Mucosa of stomach (tissue), 1 donor: ENCODE measurements at regions not wholly inside any gene's neighbourhood (a gene's known extent, or its start where the extent isn't known, plus 50 kb on each side); places are given as distances from the start of the nearest gene placed in this dataset.

Source experiments
- H3K27me3 ChIP-seq: one replicate; pipeline ENCODE4 v1.7.0; 2013; ENCODE audit warnings: mild to moderate bottlenecking, low read length; ENCODE audit not compliant: control insufficient read depth, insufficient read depth
- H3K36me3 ChIP-seq: one replicate; pipeline ENCODE4 v1.7.0; 2013; ENCODE audit warnings: low read length; ENCODE audit not compliant: control insufficient read depth, insufficient read depth
- H3K4me1 ChIP-seq: one replicate; pipeline ENCODE4 v1.7.0; 2013; ENCODE audit warnings: mild to moderate bottlenecking, low read length; ENCODE audit not compliant: control insufficient read depth, insufficient read depth
- H3K4me3 ChIP-seq: one replicate; pipeline ENCODE4 v1.7.0; 2013; ENCODE audit warnings: low read length
- H3K9ac ChIP-seq: one replicate; pipeline ENCODE4 v1.7.0; 2013; ENCODE audit warnings: mild to moderate bottlenecking, low read length, moderate library complexity
- H3K9me3 ChIP-seq: one replicate; pipeline ENCODE4 v1.7.0; 2013; ENCODE audit warnings: mild to moderate bottlenecking, low read length, moderate library complexity; ENCODE audit not compliant: control insufficient read depth
- donor health status: Pancreatic carcinoma.

DNA sequence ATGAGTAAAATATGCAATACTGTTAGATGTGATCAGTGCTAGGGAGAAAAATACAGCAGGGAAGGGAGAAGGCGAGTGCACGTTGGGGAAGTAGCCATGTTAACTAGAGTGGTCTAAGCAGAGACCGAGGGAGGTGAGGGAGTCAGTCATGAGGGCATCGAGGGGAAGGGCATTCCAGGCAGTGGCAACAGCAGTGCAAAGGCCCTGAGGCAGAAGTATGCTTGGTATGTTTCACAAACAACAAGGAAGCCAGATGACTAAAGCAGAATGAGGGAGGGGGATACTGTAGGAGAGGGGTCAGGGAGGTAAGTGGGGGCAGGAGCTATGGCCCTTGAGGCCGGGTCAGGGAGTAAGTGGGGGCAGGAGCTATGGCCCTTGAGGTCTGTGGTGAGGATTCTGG lies 123.3 kb upstream of the BOD1 start:
- no peaks in the 10 kb centered on the region for H3K27me3 ChIP-seq
- H3K9me3 ChIP-seq = no peaks in the 10 kb centered on the region
- no peak overlapping the region for H3K4me3 ChIP-seq
- H3K4me1 ChIP-seq = peaks cover 7% of the 10 kb centered on the region
- H3K9ac ChIP-seq = no peak overlapping the region
- no peaks in the 10 kb centered on the region for H3K36me3 ChIP-seq

GRCh38 chr5:173740400-173740799 lies 124.0 kb upstream of the BOD1 start:
- H3K4me1 ChIP-seq = peaks cover 7% of the 10 kb centered on the region
- no peaks in the 10 kb centered on the region for H3K36me3 ChIP-seq
- H3K9ac ChIP-seq = no peak overlapping the region

DNA sequence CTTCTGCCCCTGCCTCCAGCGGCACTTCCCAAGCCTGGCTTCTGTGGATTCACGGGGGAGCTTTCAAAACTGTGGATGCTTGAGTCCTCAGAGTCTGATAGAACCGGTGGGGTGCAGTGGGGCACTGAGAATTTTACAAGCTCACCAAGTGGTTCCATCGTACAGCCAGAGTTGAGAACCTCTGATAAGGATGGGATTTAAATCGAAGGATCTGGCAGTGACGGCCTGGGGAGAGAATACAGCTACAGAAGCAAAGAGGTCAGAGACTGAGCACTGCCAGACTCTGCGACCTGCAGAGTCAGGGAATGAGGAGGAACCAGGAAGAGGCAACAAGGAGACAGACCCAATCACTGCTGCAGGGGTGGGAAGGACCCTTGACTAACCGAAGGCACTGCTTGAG lies 124.6 kb upstream of the BOD1 start:
- H3K36me3 ChIP-seq = no peaks in the 10 kb centered on the region
- peaks cover 8% of the 10 kb centered on the region for H3K4me1 ChIP-seq
- H3K4me3 ChIP-seq = no peak overlapping the region
- H3K9ac ChIP-seq = no peak overlapping the region
- no peaks in the 10 kb centered on the region for H3K27me3 ChIP-seq
- no peaks in the 10 kb centered on the region for H3K9me3 ChIP-seq

More at GRCh38 chr5:173740400-173740799, 124.0 kb upstream of the BOD1 start:
- Histone ChIP-seq H3K27me3 (no peaks in the 10 kb centered on the region), H3K4me3 (no peak overlapping the region), H3K9me3 (no peaks in the 10 kb centered on the region)

DNA sequence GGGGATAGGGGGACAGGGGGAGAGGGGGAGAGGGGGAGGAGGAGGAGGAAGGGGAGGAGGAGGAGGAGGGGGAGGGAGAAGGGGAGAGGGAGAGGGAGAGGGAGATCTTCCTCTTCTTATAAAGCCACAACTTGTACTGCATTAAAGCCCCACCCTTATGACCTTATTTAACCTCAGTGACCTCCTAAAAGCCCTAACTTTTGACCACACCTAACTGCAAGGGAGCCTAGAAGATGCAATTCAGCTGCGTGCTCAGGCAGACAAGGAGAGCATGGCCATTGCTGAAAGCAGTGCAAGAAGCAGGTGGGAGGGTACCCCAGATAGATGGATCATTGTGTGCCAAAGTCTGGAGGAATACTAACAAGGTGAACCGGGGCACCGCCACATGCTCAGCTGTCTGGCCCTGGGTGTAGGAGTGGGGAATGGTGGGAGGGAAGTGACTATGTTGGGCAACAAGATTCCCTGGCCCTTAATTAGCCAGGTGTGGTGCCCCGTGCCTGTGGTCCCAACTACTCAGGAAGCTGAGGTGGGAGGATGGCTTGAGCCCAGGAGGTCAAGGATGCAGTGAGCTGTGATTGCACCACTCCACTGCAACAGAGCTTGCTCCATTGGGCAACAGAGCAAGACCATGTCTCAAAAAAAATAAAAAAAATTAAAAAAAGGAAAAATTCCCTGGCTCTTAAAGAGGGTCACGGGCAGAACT lies 125.4 kb upstream of the BOD1 start:
- Histone ChIP-seq H3K9ac (no peak overlapping the region), H3K4me1 (peaks cover 11% of the 10 kb centered on the region), H3K9me3 (no peaks in the 10 kb centered on the region), H3K4me3 (no peak overlapping the region), H3K36me3 (no peaks in the 10 kb centered on the region), H3K27me3 (no peaks in the 10 kb centered on the region)

- no peak overlapping the region for H3K9ac ChIP-seq
- H3K4me3 ChIP-seq = no peak overlapping the region
- peaks cover 7% of the 10 kb centered on the region for H3K4me1 ChIP-seq
- no peaks in the 10 kb centered on the region for H3K27me3 ChIP-seq
- H3K9me3 ChIP-seq = no peaks in the 10 kb centered on the region
- H3K36me3 ChIP-seq = no peaks in the 10 kb centered on the region
Measured at GRCh38 chr5:173742432-173742816, 126.0 kb upstream of the BOD1 start.

DNA sequence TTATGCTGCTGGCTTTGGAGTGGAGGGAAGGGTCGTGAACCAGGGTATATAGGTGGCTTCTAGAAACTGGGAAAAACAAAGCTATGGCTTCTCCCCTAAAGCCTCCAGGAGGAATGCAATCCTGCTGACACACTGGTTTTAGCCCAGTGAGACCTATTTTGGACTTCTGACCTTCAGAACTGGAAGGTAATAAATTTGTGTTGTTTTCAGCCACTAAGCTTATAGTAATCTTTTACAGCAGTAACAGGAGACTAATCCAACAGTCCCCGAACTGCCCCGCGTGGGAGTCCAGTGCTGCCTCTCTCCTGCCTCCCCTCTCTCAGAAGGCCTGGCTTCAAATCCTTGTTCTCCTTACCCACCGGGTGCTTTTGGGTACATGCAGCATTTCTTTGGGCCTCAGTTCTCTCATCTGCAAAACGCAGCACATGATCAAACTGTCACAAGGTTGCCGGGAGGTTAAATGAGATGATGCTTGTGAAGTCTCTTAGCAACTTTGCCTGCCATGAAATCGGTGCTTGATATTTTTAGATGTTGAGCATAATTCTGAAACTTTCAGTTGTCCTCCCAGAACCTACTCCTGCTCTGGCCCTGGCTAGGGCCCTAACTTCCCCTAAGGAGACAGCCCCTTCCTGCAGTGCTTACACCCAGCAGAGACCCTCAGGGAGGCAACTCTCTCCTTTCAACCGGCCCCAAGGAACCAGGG lies 127.3 kb upstream of the BOD1 start:
- H3K4me1 ChIP-seq = peaks cover 7% of the 10 kb centered on the region

GRCh38 chr5:173744551-173744950 lies 128.1 kb upstream of the BOD1 start:
- H3K9ac ChIP-seq = no peak overlapping the region
- H3K4me3 ChIP-seq = no peak overlapping the region
- peaks cover 7% of the 10 kb centered on the region for H3K4me1 ChIP-seq

More for the DNA sequence above, 127.3 kb upstream of the BOD1 start:
- no peaks in the 10 kb centered on the region for H3K36me3 ChIP-seq
- H3K4me3 ChIP-seq = no peak overlapping the region
- H3K27me3 ChIP-seq = no peaks in the 10 kb centered on the region
- H3K9ac ChIP-seq = no peak overlapping the region
- no peaks in the 10 kb centered on the region for H3K9me3 ChIP-seq

GRCh38 chr5:173745123-173745522 lies 128.7 kb upstream of the BOD1 start:
- Histone ChIP-seq H3K9me3 (no peaks in the 10 kb centered on the region), H3K4me3 (no peak overlapping the region), H3K9ac (no peak overlapping the region), H3K4me1 (peaks cover 7% of the 10 kb centered on the region), H3K27me3 (no peaks in the 10 kb centered on the region), H3K36me3 (no peaks in the 10 kb centered on the region)

More at GRCh38 chr5:173744551-173744950, 128.1 kb upstream of the BOD1 start:
- no peaks in the 10 kb centered on the region for H3K27me3 ChIP-seq
- no peaks in the 10 kb centered on the region for H3K9me3 ChIP-seq
- H3K36me3 ChIP-seq = no peaks in the 10 kb centered on the region

DNA sequence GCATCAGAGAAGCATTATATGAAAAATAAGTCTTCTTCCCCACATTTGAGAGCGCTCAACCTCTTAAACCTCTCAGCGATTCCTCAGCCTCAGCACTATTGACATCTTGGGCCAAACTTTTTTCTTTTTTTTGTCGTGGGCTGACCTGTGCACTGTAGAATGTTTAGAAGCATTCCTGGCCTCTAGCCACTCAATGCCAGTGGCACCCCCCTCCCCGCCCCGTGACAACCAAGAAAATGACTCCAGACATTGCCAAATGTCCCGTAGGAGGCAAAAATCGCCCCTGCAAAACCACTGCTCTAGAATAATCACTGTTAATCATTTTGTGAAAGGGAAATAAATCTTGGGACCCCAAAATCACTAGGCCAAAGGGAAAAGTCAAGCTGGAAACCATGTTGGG lies 129.1 kb upstream of the BOD1 start:
- no peaks in the 10 kb centered on the region for H3K9me3 ChIP-seq
- no peaks in the 10 kb centered on the region for H3K27me3 ChIP-seq
- H3K4me3 ChIP-seq = no peak overlapping the region
- H3K4me1 ChIP-seq = peaks cover 7% of the 10 kb centered on the region
- H3K9ac ChIP-seq = no peak overlapping the region
- no peaks in the 10 kb centered on the region for H3K36me3 ChIP-seq

DNA sequence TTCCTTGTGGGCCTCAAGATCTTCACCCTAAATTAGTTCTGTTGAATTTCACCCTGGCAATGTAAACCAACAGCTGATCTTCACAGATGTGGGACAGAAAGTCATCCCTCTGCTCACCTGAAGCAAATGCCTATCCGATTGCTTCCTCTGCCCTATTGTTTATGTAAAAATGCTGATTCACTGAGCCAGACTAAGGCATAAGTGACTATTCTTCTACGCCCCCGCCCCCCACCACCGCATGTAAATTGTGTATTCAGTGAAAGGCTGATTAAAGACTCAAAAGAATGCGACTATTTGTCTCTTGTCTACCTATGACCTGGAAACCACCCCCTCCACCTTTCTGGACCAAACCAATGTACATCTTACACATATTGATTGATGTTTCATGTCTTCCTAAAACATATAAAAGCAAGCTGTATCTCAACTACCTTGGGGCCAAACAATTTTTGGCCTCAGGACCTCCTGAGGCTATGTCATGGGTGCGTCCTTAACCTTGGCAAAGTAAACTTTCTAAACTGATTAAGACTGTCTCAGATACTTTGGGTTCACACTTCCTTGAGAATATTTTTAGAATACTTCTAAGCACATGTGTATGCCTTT lies 129.7 kb upstream of the BOD1 start:
- no peaks in the 10 kb centered on the region for H3K36me3 ChIP-seq
- H3K27me3 ChIP-seq = no peaks in the 10 kb centered on the region
- no peaks in the 10 kb centered on the region for H3K9me3 ChIP-seq
- no peak overlapping the region for H3K9ac ChIP-seq
- H3K4me3 ChIP-seq = no peak overlapping the region
- H3K4me1 ChIP-seq = peaks cover 7% of the 10 kb centered on the region

DNA sequence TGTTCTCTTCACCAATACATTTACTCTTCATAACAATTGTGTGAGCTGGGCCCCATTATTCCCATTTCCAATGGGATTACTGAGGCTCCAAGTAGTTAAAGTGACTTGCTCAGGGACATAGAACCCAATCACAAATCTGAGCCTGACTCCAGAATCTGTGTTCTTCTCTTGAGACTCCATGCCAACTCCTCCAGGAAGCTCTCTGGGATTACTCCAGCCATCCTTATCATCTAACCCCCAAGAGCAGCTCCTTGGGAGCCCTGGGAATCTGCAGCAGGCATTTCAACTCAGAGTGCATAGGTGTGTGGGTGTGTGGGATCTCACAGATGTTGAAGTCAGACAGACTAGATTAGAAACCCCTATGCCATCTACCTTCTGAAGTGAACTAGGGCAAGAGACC lies 131.4 kb upstream of the BOD1 start:
- no peaks in the 10 kb centered on the region for H3K9me3 ChIP-seq
- no peak overlapping the region for H3K4me3 ChIP-seq
- H3K36me3 ChIP-seq = no peaks in the 10 kb centered on the region

GRCh38 chr5:173750538-173751265 lies 134.3 kb upstream of the BOD1 start:
- H3K36me3 ChIP-seq = no peaks in the 10 kb centered on the region
- H3K9ac ChIP-seq = no peak overlapping the region
- H3K9me3 ChIP-seq = no peaks in the 10 kb centered on the region
- no peak overlapping the region for H3K4me3 ChIP-seq
- H3K27me3 ChIP-seq = no peaks in the 10 kb centered on the region
- H3K4me1 ChIP-seq = peaks cover 7% of the 10 kb centered on the region

More for the DNA sequence above, 131.4 kb upstream of the BOD1 start:
- Histone ChIP-seq H3K4me1 (peaks cover 7% of the 10 kb centered on the region), H3K27me3 (no peaks in the 10 kb centered on the region), H3K9ac (no peak overlapping the region)
